Fibroblast of pulmonary artery (primary cell): ENCODE measurements at regions not wholly inside any gene's neighbourhood (a gene's known extent, or its start where the extent isn't known, plus 50 kb on each side); places are given as distances from the start of the nearest gene placed in this dataset.

ENCODE experiments used
- DNase-seq: peaks from one replicate; pipeline ENCODE4 v3.0.0-alpha.2; 2010; ENCODE audit warnings: low read depth
- H3K4me3 ChIP-seq: replicated peaks from 2 replicates; pipeline ENCODE4 v1.5.1; 2011; ENCODE audit warnings: low read depth, mild to moderate bottlenecking, control low read depth, low read length, moderate library complexity
- TF ChIP-seq, protein P1 (sequence below): IDR thresholded peaks from 2 replicates; pipeline ENCODE4 v1.5.1; 2011; ENCODE audit warnings: mild to moderate bottlenecking, control low read depth, low read length, inconsistent platforms; ENCODE audit errors: missing control alignments

DNA sequence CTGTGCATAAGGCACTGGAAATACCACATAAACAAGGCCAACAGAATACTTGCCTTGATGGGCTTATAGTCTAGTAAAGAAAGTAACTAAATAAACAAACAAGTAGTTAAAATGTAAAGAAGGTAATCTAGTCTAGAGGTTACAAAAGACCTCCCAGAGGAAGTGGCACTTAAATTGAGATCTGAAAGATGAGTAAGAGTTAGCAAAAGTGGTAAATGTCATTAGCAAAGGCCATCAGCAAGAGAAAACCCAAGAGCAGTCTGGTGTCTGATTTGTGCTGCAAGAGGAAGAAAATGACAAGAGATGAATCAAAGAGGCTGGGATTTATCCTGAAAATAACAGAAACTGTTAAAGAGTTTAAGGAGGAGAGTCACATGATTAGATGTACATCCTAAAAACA lies 96.6 kb upstream of the SMLR1 start:
- DNase-seq: no peak
- no peak overlapping the region for H3K4me3 ChIP-seq
- TF ChIP-seq, protein P1, sequence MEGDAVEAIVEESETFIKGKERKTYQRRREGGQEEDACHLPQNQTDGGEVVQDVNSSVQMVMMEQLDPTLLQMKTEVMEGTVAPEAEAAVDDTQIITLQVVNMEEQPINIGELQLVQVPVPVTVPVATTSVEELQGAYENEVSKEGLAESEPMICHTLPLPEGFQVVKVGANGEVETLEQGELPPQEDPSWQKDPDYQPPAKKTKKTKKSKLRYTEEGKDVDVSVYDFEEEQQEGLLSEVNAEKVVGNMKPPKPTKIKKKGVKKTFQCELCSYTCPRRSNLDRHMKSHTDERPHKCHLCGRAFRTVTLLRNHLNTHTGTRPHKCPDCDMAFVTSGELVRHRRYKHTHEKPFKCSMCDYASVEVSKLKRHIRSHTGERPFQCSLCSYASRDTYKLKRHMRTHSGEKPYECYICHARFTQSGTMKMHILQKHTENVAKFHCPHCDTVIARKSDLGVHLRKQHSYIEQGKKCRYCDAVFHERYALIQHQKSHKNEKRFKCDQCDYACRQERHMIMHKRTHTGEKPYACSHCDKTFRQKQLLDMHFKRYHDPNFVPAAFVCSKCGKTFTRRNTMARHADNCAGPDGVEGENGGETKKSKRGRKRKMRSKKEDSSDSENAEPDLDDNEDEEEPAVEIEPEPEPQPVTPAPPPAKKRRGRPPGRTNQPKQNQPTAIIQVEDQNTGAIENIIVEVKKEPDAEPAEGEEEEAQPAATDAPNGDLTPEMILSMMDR: no peak

DNA sequence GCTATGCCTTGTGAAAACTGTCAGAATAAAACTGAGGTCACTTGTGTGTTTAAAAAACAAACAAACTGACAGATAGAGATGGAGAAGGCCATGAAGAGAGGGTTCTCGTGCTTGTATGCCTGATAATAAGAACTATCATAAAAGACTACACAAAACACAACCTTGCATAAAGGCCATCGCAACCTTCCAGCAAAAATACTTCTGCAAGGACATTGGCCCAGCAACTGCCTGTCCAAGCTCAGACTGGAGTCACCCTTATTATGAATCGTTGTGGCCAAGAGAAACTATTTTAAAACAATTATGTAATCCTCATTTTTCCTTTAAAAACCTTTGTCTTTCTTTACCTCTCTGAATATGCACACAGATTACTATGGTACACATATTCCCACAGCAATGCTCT lies 93.0 kb upstream of the SMLR1 start:
- TF ChIP-seq, protein P1: no peak
- DNase-seq: no peak
- H3K4me3 ChIP-seq: no peak overlapping the region

DNA sequence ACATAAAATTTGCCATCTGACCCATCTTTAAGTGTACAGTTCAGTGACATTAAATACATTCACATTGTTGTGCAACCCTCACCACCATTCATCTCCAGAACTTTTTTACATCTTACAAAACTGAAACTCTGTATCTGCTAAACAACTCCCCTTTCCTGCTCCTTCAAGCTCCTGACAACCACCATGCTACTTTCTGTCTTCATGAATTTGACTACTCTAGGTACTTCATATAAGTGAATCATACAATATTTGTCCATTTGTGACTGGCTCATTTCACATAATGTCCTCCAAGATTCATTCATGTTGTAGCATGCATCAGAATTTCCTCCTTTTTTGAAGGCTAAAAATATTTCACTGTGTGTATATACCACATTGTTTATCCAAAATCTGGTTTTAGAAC lies 86.9 kb upstream of the SMLR1 start:
- TF ChIP-seq, protein P1: no peak
- H3K4me3 ChIP-seq: no peak overlapping the region
- DNase-seq: no peak

DNA sequence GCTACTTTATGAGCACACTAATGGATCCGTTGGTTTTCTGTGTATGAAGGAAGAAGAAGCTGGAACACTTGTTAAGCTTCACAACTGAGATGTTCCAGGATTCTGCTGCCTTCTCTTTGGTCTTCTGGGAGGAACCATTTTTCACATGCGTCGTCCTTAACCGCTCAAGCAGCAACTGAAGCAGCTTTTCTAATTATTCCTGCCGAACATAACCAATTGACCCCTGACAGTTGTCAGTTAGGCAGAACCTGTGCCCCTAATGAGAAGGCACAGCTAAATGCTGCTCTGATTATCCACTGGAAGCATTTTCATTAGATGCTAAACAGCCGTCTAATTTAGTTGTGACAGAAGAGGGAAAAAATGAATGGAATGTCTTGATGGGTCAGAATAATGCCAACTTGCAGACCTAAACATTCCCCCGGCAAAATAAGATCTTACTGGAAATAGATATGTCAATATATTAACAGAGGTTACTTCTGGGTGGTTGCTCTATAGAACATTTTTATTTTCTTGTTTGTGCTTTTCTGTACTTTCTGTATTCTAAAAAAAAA lies 85.0 kb upstream of the SMLR1 start:
- no peak for DNase-seq
- TF ChIP-seq, protein P1: no peak
- no peak overlapping the region for H3K4me3 ChIP-seq

- H3K4me3 ChIP-seq: no peak overlapping the region
- DNase-seq: no peak
- TF ChIP-seq, protein P1: no peak
Observed at GRCh38 chr6:130743175-130743574, 84.0 kb upstream of the SMLR1 start.

- TF ChIP-seq, protein P1: no peak
- DNase-seq: no peak
- H3K4me3 ChIP-seq: no peak overlapping the region
Observed at GRCh38 chr6:130744576-130745366, 82.4 kb upstream of the SMLR1 start.

GRCh38 chr6:130748041-130748440 lies 79.2 kb upstream of the SMLR1 start:
- H3K4me3 ChIP-seq: no peak overlapping the region
- TF ChIP-seq, protein P1: no peak
- no peak for DNase-seq
